H1 (cell line): ENCODE measurements at regions not wholly inside any gene's neighbourhood (a gene's known extent, or its start where the extent isn't known, plus 50 kb on each side); places are given as distances from the start of the nearest gene placed in this dataset.

ENCODE experiments used
- CHD7 ChIP-seq: fragments of 300-600 bp; sonication (generic); IDR thresholded peaks from 2 replicates; pipeline ENCODE4 v1.7.1; 2012; ENCODE audit warnings: low read length, moderate library complexity, mild to moderate bottlenecking, inconsistent platforms; ENCODE audit not compliant: insufficient replicate concordance
- SIRT6 ChIP-seq: IDR thresholded peaks from one replicate; pipeline ENCODE4 v1.7.1; 2012; ENCODE audit warnings: low read length, inconsistent platforms
- SP2 ChIP-seq: IDR thresholded peaks from 2 replicates; pipeline ENCODE4 v1.6.1; 2012; ENCODE audit warnings: mild to moderate bottlenecking, low read length, inconsistent platforms
- USF2 ChIP-seq: IDR thresholded peaks from 2 replicates; pipeline ENCODE4 v1.6.1; 2011; ENCODE audit warnings: low read length, improper control_type of control experiment

GRCh38 chr12:74620921-74621320, 83.3 kb downstream of the ATXN7L3B start (continued):
- TF ChIP-seq CHD7, result no peak
- TF ChIP-seq SP2, result no peak
- TF ChIP-seq SIRT6, result no peak
- TF ChIP-seq USF2, result no peak
